ENCODE measurements at regions not wholly inside any gene's neighbourhood (a gene's known extent, or its start where the extent isn't known, plus 50 kb on each side); places are given as distances from the start of the nearest gene placed in this dataset.

DNA sequence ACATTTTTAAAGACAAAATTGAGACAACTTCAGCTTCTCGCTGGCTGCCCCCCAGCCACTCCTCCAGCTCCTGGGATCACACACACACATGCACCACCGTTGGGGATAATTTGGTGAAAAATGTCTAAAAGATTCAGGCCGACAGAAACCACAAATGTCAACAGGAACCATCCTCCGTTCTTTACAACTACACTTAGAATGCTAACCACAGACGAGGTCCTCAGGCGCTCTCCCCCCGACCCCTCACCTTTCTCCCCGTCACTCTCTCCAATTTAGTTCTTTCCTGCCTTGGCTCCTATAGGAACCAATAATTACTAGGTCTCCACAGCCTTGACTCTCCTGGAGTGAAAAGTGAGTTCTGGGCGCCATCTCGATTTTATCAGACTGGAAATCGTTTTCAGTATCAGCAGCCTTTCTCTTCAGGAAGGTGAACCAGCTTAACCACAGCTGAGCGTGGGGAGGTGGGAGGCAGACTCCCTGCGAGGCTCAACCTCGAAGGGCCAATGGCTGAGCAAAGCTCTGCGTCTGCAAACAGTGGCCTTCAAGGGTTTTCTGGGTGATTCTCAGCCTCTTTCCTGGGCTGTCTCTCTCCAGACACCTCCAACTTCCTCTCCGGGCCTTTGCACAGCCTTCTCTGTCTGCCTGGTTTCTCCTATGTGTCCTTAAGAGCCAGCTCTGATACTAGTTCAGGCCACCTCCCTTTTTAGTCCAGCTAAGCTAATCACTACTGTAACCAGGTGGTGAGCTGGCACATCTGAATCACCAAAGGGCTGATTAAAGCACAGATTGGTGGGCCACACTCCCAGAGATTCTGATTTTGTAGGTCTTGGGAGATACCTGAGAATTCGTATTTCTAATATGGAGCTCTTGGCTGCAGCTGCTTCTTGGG lies 115.7 kb upstream of the COPS8 start (continued):
- no peak for TF ChIP-seq TBP (IDR thresholded peaks at IDR 0.05; ENCODE audit: low read depth, low read length)
- TF ChIP-seq TCF12 (IDR thresholded peaks at IDR 0.05; ENCODE audit: low read depth, low read length), result no peak
- TF ChIP-seq SAP30 (IDR thresholded peaks at IDR 0.05; ENCODE audit: insufficient read depth, insufficient replicate concordance, low read length), result no peak
- no peak for TF ChIP-seq BRCA1 (IDR thresholded peaks at IDR 0.05; ENCODE audit: low read depth, low read length)
- TF ChIP-seq JUND (IDR thresholded peaks at IDR 0.05; ENCODE audit: low read length), result no peak
- TF ChIP-seq TAF7 (optimal IDR thresholded peaks at IDR 0.05; ENCODE audit: borderline replicate concordance, low read depth, low read length), result no peak

Data from H1 (cell line).